C4-2B (cell line): ENCODE measurements at regions not wholly inside any gene's neighbourhood (a gene's known extent, or its start where the extent isn't known, plus 50 kb on each side); places are given as distances from the start of the nearest gene placed in this dataset.

ENCODE experiments used
- CTCF ChIP-seq: fragments of 450-650 bp; conservative IDR thresholded peaks from 2 replicates; pipeline ENCODE4 v1.5.1; 2017; ENCODE audit warnings: mild to moderate bottlenecking
- ZFX ChIP-seq: fragments of 450-650 bp; IDR thresholded peaks from 2 replicates; pipeline ENCODE4 v1.6.1; 2017

GRCh38 chr10:64454962-64455361 is 933.8 kb downstream of the REEP3 start:
- no peak for TF ChIP-seq CTCF
- no peak for TF ChIP-seq ZFX
